Upper lobe of left lung (tissue), 4 donors: ENCODE measurements at regions not wholly inside any gene's neighbourhood (a gene's known extent, or its start where the extent isn't known, plus 50 kb on each side); places are given as distances from the start of the nearest gene placed in this dataset.

ENCODE experiments used
- POLR2A ChIP-seq, 4 donors: fragments of 450-650 bp; IDR thresholded peaks; one replicate each; pipeline ENCODE4 v1.5.1; 2016 to 2017; ENCODE audit warnings: antibody characterized with exemption in 4 of 4, mild to moderate bottlenecking in 2 of 4
- POLR2AphosphoS5 ChIP-seq, 2 donors: sonication (generic); formaldehyde crosslinking; IDR thresholded peaks; one replicate each; pipeline ENCODE4 v1.5.1; 2017; ENCODE audit warnings: antibody characterized with exemption in 2 of 2
- TF ChIP-seq, protein P1 (sequence below), 6 experiments: fragments of 450-650 bp in 4 of 6; fragments of 200-600 bp in 2 of 6; sonication (generic) in 2 of 6; IDR thresholded peaks; one replicate each; pipeline ENCODE4 v1.5.1; 2016 to 2019; ENCODE audit warnings: antibody characterized with exemption in 6 of 6

GRCh38 chr1:177558372-177558771 lies 387.6 kb downstream of the BRINP2 start:
- TF ChIP-seq, protein P1, sequence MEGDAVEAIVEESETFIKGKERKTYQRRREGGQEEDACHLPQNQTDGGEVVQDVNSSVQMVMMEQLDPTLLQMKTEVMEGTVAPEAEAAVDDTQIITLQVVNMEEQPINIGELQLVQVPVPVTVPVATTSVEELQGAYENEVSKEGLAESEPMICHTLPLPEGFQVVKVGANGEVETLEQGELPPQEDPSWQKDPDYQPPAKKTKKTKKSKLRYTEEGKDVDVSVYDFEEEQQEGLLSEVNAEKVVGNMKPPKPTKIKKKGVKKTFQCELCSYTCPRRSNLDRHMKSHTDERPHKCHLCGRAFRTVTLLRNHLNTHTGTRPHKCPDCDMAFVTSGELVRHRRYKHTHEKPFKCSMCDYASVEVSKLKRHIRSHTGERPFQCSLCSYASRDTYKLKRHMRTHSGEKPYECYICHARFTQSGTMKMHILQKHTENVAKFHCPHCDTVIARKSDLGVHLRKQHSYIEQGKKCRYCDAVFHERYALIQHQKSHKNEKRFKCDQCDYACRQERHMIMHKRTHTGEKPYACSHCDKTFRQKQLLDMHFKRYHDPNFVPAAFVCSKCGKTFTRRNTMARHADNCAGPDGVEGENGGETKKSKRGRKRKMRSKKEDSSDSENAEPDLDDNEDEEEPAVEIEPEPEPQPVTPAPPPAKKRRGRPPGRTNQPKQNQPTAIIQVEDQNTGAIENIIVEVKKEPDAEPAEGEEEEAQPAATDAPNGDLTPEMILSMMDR (IDR thresholded peaks at IDR 0.05): no peak
- no peak for TF ChIP-seq POLR2AphosphoS5 (IDR thresholded peaks at IDR 0.05)
- TF ChIP-seq POLR2A (IDR thresholded peaks at IDR 0.05): no peak
